ENCODE measurements at regions not wholly inside any gene's neighbourhood (a gene's known extent, or its start where the extent isn't known, plus 50 kb on each side); places are given as distances from the start of the nearest gene placed in this dataset.

DNA sequence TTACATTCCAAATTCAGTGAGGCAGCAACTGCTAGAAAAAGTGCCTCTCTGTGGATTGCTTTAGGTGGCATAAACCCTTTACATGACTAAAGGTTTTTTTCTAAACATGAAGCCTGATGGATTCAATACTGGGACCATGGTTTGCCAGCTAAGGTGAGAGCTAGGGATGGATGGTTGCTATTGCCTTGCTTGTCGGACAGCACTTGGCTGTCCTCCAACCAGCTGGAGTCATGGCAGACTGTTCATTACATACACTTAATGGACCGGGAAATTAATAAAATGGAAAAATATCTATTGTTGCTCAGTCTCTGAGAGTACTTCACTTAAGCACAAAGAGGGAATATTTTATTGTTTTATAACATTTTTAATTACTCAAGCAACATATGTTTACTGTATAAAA is 116.9 kb upstream of the TRPC7 start:
- no peaks in the 10 kb centered on the region for H3K4me1 ChIP-seq (ENCODE audit: insufficient read depth, low read length, poor library complexity, severe bottlenecking)
- ChIA-PET CTCF (no interaction called here), POLR2A (ENCODE audit: low non-redundant PET) (no interaction called here)
- H3K36me3 ChIP-seq (ENCODE audit: insufficient read depth, low read length, poor library complexity, severe bottlenecking): no peaks in the 10 kb centered on the region
- intact Hi-C loops (cut with micrococcal nuclease; ENCODE audit: unreplicated experiment): no loop called here
- TF ChIP-seq, protein P1, sequence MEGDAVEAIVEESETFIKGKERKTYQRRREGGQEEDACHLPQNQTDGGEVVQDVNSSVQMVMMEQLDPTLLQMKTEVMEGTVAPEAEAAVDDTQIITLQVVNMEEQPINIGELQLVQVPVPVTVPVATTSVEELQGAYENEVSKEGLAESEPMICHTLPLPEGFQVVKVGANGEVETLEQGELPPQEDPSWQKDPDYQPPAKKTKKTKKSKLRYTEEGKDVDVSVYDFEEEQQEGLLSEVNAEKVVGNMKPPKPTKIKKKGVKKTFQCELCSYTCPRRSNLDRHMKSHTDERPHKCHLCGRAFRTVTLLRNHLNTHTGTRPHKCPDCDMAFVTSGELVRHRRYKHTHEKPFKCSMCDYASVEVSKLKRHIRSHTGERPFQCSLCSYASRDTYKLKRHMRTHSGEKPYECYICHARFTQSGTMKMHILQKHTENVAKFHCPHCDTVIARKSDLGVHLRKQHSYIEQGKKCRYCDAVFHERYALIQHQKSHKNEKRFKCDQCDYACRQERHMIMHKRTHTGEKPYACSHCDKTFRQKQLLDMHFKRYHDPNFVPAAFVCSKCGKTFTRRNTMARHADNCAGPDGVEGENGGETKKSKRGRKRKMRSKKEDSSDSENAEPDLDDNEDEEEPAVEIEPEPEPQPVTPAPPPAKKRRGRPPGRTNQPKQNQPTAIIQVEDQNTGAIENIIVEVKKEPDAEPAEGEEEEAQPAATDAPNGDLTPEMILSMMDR (conservative IDR thresholded peaks at IDR 0.05; ENCODE audit: low read depth, low read length): no peak
- H3K4me3 ChIP-seq (ENCODE audit: low read depth, low read length, poor library complexity, severe bottlenecking): no peak overlapping the region
- no peaks in the 10 kb centered on the region for H3K9me3 ChIP-seq (ENCODE audit: low read depth, low read length, poor library complexity, severe bottlenecking)
- no TSS peak for BruUV-seq (replicated peaks)
- H3K27ac ChIP-seq (ENCODE audit: low read depth, low read length, poor library complexity, severe bottlenecking): no peak overlapping the region
- DNase-seq (ENCODE audit: low spot score): no peak
- peaks cover 63% of the 10 kb centered on the region for H3K27me3 ChIP-seq (replicated peaks; ENCODE audit: insufficient read depth, low read depth, low read length, poor library complexity)

DNA sequence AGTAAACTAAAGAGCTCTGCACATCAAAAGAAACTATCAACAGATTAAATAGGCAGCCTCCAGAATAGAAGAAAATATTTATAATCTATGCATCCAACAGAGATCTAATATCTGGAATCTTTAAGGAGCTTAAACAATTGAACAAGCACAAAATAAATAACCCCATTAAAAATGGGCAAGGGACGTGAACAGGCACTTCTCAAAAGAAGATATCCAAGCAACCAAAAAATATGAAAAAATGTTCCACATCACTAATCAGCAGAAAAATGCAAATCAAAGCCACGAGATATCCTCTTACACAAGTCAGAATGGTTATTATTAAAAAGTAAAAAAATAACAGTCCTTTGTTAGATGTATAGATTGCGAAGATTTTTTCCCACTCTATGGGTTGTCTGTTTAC is 109.1 kb upstream of the TRPC7 start:
- no peaks in the 10 kb centered on the region for H3K4me1 ChIP-seq (ENCODE audit: insufficient read depth, low read length, poor library complexity, severe bottlenecking)
- TF ChIP-seq EZH2 (IDR thresholded peaks at IDR 0.05; ENCODE audit: borderline replicate concordance, low read depth, low read length, poor library complexity, severe bottlenecking): no peak
- TF ChIP-seq, protein P1 (conservative IDR thresholded peaks at IDR 0.05; ENCODE audit: low read depth, low read length): no peak
- no TSS peak for BruUV-seq (replicated peaks)
- no peak overlapping the region for H3K27ac ChIP-seq (ENCODE audit: low read depth, low read length, poor library complexity, severe bottlenecking)
- no peaks in the 10 kb centered on the region for H3K36me3 ChIP-seq (ENCODE audit: insufficient read depth, low read length, poor library complexity, severe bottlenecking)
- H3K27me3 ChIP-seq (replicated peaks; ENCODE audit: insufficient read depth, low read depth, low read length, poor library complexity): peaks cover 12% of the 10 kb centered on the region
- H3K4me3 ChIP-seq (ENCODE audit: low read depth, low read length, poor library complexity, severe bottlenecking): no peak overlapping the region
- ChIA-PET POLR2A (ENCODE audit: low non-redundant PET) (no interaction called here), CTCF (no interaction called here)
- no peak for DNase-seq (ENCODE audit: low spot score)
- intact Hi-C loops (cut with micrococcal nuclease; ENCODE audit: unreplicated experiment): no loop called here
- no peaks in the 10 kb centered on the region for H3K9me3 ChIP-seq (ENCODE audit: low read depth, low read length, poor library complexity, severe bottlenecking)

- no peaks in the 10 kb centered on the region for H3K9me3 ChIP-seq (ENCODE audit: low read depth, low read length, poor library complexity, severe bottlenecking)
- POLR2A ChIA-PET (ENCODE audit: low non-redundant PET): no interaction called here
- no TSS peak for BruUV-seq (replicated peaks)
- H3K36me3 ChIP-seq (ENCODE audit: insufficient read depth, low read length, poor library complexity, severe bottlenecking): no peaks in the 10 kb centered on the region
- DNase-seq (ENCODE audit: low spot score): no peak
- no peaks in the 10 kb centered on the region for H3K4me1 ChIP-seq (ENCODE audit: insufficient read depth, low read length, poor library complexity, severe bottlenecking)
- H3K4me3 ChIP-seq (ENCODE audit: low read depth, low read length, poor library complexity, severe bottlenecking): no peak overlapping the region
- TF ChIP-seq EZH2 (IDR thresholded peaks at IDR 0.05; ENCODE audit: borderline replicate concordance, low read depth, low read length, poor library complexity, severe bottlenecking): no peak
- TF ChIP-seq, protein P1 (conservative IDR thresholded peaks at IDR 0.05; ENCODE audit: low read depth, low read length): no peak
- peaks cover 36% of the 10 kb centered on the region for H3K27me3 ChIP-seq (replicated peaks; ENCODE audit: insufficient read depth, low read depth, low read length, poor library complexity)
- CTCF ChIA-PET: no interaction called here
- intact Hi-C loops (cut with micrococcal nuclease; ENCODE audit: unreplicated experiment): no loop called here
- H3K27ac ChIP-seq (ENCODE audit: low read depth, low read length, poor library complexity, severe bottlenecking): no peak overlapping the region
Measured at GRCh38 chr5:136467632-136468031, 102.3 kb upstream of the TRPC7 start.

All from A673 (cell line).